Activated CD4-positive, alpha-beta memory T cell treated with anti-CD3 and anti-CD28 coated beads for 36 hours (primary cell): ENCODE measurements at regions not wholly inside any gene's neighbourhood (a gene's known extent, or its start where the extent isn't known, plus 50 kb on each side); places are given as distances from the start of the nearest gene placed in this dataset.

Experiments
- CTCF ChIA-PET: fragments of 350-600 bp; sonication (Branson Sonifier 250); formaldehyde crosslinking; loops from one replicate; lab custom pipeline; 2021; ENCODE audit warnings: antibody characterized with exemption, inconsistent platforms; lab: Charles Lee
- POLR2A ChIA-PET: fragments of 350-600 bp; sonication (Branson Sonifier 250); formaldehyde crosslinking; loops from one replicate; lab custom pipeline; 2021; ENCODE audit warnings: antibody characterized with exemption; lab: Charles Lee
- DNase-seq: peaks from one replicate; pipeline ENCODE4 v3.0.0-alpha.2; 2020
- H3K27ac Mint-ChIP-seq: one replicate; pipeline ENCODE4 v1.8.0; 2021; ENCODE audit warnings: mixed read lengths
- H3K27me3 Mint-ChIP-seq: one replicate; pipeline ENCODE4 v1.8.0; 2021; ENCODE audit warnings: mixed read lengths
- H3K36me3 Mint-ChIP-seq: one replicate; pipeline ENCODE4 v1.8.0; 2021; ENCODE audit warnings: mixed read lengths
- H3K4me1 Mint-ChIP-seq: one replicate; pipeline ENCODE4 v1.8.0; 2021; ENCODE audit warnings: low read depth, mixed read lengths
- H3K4me3 Mint-ChIP-seq: one replicate; pipeline ENCODE4 v1.8.0; 2021; ENCODE audit warnings: mild to moderate bottlenecking, mixed read lengths
- H3K9me3 Mint-ChIP-seq: one replicate; pipeline ENCODE4 v1.8.0; 2021; ENCODE audit warnings: mixed read lengths
- intact Hi-C: fragments of 100-400 bp; cut with micrococcal nuclease; formaldehyde crosslinking; loops from one replicate; pipeline ENCODE4 v1.15.1; 2023

DNA sequence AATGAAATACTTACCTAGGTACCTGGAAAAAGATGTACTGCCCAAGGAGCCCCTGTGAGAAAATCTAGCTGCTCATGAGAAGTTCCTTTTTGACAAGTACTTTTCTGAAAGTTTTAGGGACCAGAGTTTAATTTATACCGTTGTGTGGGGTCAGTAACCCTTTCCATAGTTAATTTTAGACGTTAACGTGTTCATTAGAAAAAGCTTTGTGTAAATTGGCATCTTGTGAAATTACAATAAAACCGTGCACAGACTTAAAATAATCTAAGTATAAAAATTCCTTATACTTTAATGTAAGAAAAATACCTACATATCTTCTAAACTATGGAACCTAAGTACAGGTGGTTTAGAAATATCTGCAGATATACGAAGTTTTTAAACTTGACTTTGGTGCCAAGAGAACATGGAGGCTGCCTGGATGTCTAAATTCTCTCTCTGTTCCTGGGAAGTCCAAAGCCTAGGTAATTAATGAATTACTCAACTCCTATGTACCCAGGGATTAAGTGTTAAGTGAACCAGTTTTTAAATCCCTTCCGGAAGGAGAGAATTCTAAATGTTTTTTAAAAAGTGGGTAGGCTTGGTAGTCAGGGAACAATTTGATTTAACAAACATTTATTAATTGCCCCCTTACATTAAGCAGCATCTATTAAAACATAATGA is 50.2 kb upstream of the PDX1 start:
- Mint-ChIP-seq H3K4me3 (no peak overlapping the region), H3K27me3 (peaks cover 21% of the 10 kb centered on the region), H3K27ac (no peak overlapping the region), H3K9me3 (no peaks in the 10 kb centered on the region), H3K4me1 (no peaks in the 10 kb centered on the region), H3K36me3 (no peaks in the 10 kb centered on the region)
- POLR2A ChIA-PET, result no interaction called here
- DNase-seq, result no peak
- intact Hi-C loops, result loop anchor here (2.0 kb wide), 1 partner anchor 85 kb away; no protein-coding TSS in a partner anchor
- CTCF ChIA-PET, result interaction anchor here (0.6 to 2.6 kb wide), 12 partner anchors 16 to 696 kb away, joined by 3 to 28 read pairs (median 3); no protein-coding TSS in a partner anchor
